Muscle of leg (tissue), 3 donors: ENCODE measurements at regions not wholly inside any gene's neighbourhood (a gene's known extent, or its start where the extent isn't known, plus 50 kb on each side); places are given as distances from the start of the nearest gene placed in this dataset.

Experiments used
- DNase-seq: peaks from one replicate; pipeline ENCODE4 v3.0.0; 2013
- H3K27ac ChIP-seq: one replicate; pipeline ENCODE4 v1.5.1; 2013; ENCODE audit warnings: mild to moderate bottlenecking, low read length, control low read depth
- H3K27me3 ChIP-seq: one replicate; pipeline ENCODE4 v1.6.1; 2013; ENCODE audit warnings: low read length; ENCODE audit not compliant: control insufficient read depth, insufficient read depth
- H3K36me3 ChIP-seq: one replicate; pipeline ENCODE4 v1.6.1; 2013; ENCODE audit warnings: low read length; ENCODE audit not compliant: control insufficient read depth, insufficient read depth
- H3K4me1 ChIP-seq: one replicate; pipeline ENCODE4 v1.6.1; 2013; ENCODE audit warnings: low read length; ENCODE audit not compliant: control insufficient read depth, insufficient read depth
- H3K4me3 ChIP-seq: one replicate; pipeline ENCODE4 v1.5.1; 2013; ENCODE audit warnings: low read length, control low read depth
- H3K9me3 ChIP-seq: replicated peaks from 2 replicates; pipeline ENCODE4 v1.6.1; 2013; ENCODE audit warnings: low read depth, low read length; ENCODE audit not compliant: control insufficient read depth
- WGBS: methylation state at CpG from one replicate; pipeline ENCODE4 v1.1.5; 2013; ENCODE audit warnings: missing lambda C conversion rate; ENCODE audit not compliant: insufficient coverage; 5-methylcytosine and 5-hydroxymethylcytosine counted together

DNA sequence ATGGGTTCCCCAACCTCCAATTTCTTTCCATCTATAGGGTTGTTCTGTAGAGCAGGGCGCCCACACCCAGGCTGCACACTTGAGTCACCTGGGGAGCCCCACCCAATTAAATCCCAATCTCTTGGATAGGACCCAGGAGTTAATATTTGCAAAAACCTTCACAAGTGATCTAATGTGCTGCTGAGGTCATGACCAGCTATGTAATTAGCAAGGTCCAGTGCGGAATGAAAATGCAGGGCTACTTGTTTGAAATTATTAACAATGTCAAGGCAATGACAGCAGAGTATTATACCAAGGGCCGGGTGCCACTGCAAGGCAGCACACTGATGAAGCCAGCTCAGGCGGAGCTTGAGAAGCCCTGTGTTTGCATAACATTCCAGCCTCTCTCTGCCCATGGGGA, 302.7 kb downstream of the MAF start:
- H3K27me3 ChIP-seq: peaks cover 2% of the 10 kb centered on the region
- H3K27ac ChIP-seq: no peak overlapping the region
- no peaks in the 10 kb centered on the region for H3K36me3 ChIP-seq
- no peaks in the 10 kb centered on the region for H3K9me3 ChIP-seq
- no peak for DNase-seq
- WGBS: 83% methylated on average over 1 of the region's 4 CpGs
- no peaks in the 10 kb centered on the region for H3K4me1 ChIP-seq
- H3K4me3 ChIP-seq: no peak overlapping the region

DNA sequence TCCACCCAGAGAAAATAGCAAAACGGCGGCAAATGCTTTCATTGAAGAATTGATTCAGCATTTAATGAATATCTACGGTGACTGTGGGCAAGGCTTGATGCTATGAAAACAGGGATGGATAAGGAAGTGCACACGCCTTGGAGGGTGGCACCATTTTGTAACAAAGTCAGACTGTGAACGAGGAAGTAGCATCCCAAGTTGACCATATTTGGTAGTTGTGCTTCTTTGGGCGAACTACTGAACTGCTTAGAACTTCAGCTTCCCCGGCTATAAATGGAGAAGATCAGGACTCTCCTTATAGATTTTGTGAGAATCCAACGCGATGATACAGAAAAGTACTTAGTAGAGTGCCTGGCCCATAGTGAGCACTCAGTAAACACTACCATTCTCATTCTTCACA, 303.2 kb downstream of the MAF start:
- no peak overlapping the region for H3K27ac ChIP-seq
- no peaks in the 10 kb centered on the region for H3K4me1 ChIP-seq
- peaks cover 2% of the 10 kb centered on the region for H3K27me3 ChIP-seq
- DNase-seq: no peak
- WGBS: 89% methylated on average over 5 of the region's 9 CpGs
- H3K9me3 ChIP-seq: no peaks in the 10 kb centered on the region
- no peaks in the 10 kb centered on the region for H3K36me3 ChIP-seq
- no peak overlapping the region for H3K4me3 ChIP-seq

DNA sequence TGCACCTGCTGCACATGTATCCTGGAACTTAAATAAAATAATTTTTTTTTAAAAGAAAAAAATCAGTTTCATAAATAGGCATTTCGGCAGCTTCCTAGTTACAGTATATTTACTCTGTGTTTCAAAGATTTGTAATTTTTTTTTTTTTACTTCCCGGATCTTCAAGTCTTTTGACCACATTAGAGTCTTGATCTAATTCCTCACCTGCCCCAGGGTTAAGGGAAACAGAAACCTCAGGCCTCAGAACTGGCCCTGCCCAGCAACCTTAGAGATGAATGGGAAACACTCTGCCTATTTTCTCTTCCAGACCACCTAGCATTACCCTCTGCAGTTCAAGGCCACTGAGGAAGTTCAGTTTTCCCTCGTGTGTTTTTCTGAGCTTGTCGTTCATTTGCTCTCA, 304.0 kb downstream of the MAF start:
- no peak overlapping the region for H3K4me3 ChIP-seq
- DNase-seq: no peak
- H3K9me3 ChIP-seq: no peaks in the 10 kb centered on the region
- no peak overlapping the region for H3K27ac ChIP-seq
- no peaks in the 10 kb centered on the region for H3K36me3 ChIP-seq
- peaks cover 2% of the 10 kb centered on the region for H3K27me3 ChIP-seq
- WGBS: 71% methylated on average over 2 of the region's 4 CpGs
- no peaks in the 10 kb centered on the region for H3K4me1 ChIP-seq

DNA sequence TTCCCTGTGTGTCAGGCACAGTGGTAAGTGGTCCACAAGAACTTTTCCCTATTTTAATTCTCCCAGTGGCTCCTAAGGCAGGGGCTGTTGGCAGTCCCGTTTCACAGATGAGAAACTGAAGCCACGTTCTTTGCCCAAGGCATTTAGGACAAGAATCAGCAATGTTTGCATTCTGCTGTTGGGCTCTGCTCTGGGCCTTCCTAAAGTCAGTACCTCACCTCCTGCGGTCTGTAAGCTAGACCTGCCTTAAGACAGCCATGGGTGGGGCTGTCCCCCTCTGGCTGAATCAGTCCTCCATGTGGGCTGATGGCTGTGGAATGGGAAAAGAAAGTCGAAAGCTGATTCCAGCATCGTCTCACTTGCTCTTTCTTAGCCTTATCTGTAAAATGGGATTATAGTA, 304.8 kb downstream of the MAF start:
- no peak overlapping the region for H3K4me3 ChIP-seq
- H3K36me3 ChIP-seq: no peaks in the 10 kb centered on the region
- H3K27ac ChIP-seq: no peak overlapping the region
- H3K9me3 ChIP-seq: no peaks in the 10 kb centered on the region
- DNase-seq: no peak
- no peaks in the 10 kb centered on the region for H3K4me1 ChIP-seq
- 80% methylated on average over 3 of the region's 5 CpGs for WGBS
- H3K27me3 ChIP-seq: peaks cover 2% of the 10 kb centered on the region

DNA sequence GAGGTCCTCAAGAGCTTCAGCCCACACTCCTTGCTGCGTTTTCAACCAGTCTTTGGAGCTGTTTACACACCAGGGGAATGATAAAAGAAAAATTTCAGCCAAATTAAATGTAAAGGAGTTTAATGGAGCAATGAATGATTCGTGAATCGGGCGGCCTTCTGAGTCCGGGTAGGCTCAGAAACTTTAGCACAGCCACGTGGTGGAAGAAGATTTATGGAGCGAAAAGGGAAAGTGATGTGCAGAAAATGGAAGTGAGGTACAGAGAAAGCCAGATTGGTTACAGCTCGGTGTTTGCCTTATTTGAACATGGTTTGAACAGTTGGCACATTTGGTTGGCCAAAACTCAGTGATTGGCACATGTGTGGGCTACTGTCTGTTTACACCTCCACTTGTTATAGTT, 305.4 kb downstream of the MAF start:
- Histone ChIP-seq H3K4me1 (no peaks in the 10 kb centered on the region), H3K27ac (no peak overlapping the region), H3K27me3 (peaks cover 2% of the 10 kb centered on the region), H3K4me3 (no peak overlapping the region), H3K9me3 (no peaks in the 10 kb centered on the region), H3K36me3 (no peaks in the 10 kb centered on the region)
- DNase-seq: no peak
- 69% methylated on average over 7 of the region's 8 CpGs for WGBS

DNA sequence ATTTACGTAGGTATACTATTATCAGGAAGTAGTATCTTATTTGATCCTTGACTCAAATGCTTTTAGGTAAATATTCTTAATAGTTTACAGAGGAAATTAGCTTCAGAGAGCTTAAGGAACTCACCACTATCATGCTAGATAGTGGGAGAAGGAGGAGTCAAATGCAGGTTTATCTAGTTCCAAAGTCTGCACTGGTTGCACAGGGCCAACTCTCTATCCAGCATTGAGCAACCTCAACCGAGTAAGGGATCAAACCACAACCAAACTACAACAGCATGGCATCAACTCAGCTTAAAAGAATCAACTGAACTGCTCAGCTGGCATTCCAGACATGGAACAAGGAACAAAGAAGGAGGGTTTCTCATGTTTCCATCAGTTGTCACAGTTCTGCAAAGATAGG, 306.0 kb downstream of the MAF start:
- Histone ChIP-seq H3K4me3 (no peak overlapping the region), H3K27me3 (peaks cover 2% of the 10 kb centered on the region), H3K27ac (no peak overlapping the region), H3K36me3 (no peaks in the 10 kb centered on the region), H3K4me1 (no peaks in the 10 kb centered on the region), H3K9me3 (no peaks in the 10 kb centered on the region)
- no peak for DNase-seq
- no CpG with 5 or more reads among the region's 2 CpGs for WGBS

DNA sequence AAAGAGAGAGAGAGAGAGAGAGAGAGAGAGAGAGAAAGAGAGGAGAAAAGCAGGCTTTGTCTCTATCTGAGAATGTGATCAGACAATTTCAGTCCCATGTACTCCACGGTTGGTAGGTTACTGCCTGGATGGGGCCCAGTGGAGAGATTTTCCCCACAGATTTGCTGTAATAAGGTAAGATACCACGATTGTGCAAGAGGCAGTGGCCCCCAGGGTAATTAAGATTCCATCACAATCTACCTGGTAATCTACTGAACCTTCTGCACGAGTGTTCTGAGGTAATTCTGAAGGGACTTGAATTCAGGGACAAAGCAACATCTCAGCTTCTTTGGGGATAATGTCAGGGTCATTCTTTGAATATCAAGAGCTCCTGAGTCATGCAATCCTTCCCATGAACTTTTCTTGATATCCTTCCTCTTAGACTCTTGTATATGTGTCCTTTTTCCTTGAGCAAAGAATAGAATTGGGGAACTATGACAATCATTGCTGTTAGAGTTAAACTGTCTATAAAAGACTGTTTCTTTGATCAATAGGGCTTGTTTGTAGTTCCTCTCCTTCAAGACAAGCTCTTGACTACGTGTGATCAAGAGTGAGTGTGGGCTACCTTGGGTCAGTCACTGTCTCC, 306.6 kb downstream of the MAF start:
- no peak for DNase-seq
- no peaks in the 10 kb centered on the region for H3K36me3 ChIP-seq
- no peaks in the 10 kb centered on the region for H3K9me3 ChIP-seq
- H3K4me3 ChIP-seq: no peak overlapping the region
- no peaks in the 10 kb centered on the region for H3K4me1 ChIP-seq
- no peak overlapping the region for H3K27ac ChIP-seq
- WGBS: 83% methylated on average over 1 of the region's 4 CpGs
- H3K27me3 ChIP-seq: peaks cover 2% of the 10 kb centered on the region

DNA sequence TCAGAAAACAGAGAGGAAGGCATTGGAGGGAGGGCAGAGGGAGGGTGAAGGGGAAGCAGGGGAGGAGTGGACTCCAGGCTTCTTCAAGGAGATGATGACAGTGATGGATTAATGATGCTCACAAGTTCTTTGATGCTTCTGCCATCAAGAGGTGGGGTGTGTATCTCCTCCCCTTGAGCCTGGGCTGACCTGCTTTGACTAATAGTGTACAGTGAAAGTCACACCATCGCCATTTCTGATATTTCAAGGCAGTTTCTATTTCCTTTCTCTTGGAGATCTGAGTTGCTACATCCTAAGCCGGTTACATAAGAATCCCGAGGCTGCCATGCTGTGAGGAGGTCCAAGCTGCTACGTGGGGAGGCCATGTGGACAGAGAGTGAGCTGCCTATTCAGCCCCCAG, 312.5 kb downstream of the MAF start:
- no peak for DNase-seq
- Histone ChIP-seq H3K27ac (no peak overlapping the region), H3K4me3 (no peak overlapping the region), H3K9me3 (no peaks in the 10 kb centered on the region), H3K36me3 (no peaks in the 10 kb centered on the region), H3K27me3 (no peaks in the 10 kb centered on the region), H3K4me1 (peaks cover 23% of the 10 kb centered on the region)
- 100% methylated on average over 1 of the region's 4 CpGs for WGBS

DNA sequence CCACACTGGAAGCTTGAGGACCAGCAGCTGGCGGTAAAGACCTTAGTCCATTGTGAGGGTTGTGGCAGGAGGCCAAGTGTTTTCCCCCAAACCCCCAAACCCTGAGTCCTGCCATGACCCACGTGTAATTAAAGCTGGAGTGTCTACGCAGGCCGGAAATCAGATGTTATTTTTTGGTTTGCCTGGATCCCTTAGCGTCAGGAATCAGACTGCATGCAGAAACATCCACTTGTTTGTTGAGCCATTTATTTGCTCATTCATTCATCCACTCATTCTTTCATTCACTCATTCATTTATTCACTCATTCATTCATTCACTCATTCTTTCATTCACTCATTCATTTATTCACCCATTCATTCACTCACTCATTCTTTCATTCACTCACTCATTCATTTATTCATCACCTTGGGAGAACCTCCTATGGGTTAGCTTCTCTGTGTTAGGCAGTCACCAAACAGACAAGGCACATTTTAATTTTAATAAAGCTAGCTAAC, 313.1 kb downstream of the MAF start:
- no peaks in the 10 kb centered on the region for H3K9me3 ChIP-seq
- H3K27me3 ChIP-seq: no peaks in the 10 kb centered on the region
- DNase-seq: no peak
- WGBS: 14% methylated on average over 5 of the region's 5 CpGs
- peak overlapping the region; percentile 3 for H3K4me3 ChIP-seq
- H3K4me1 ChIP-seq: peaks cover 23% of the 10 kb centered on the region
- peak overlapping the region; percentile 57 for H3K27ac ChIP-seq
- H3K36me3 ChIP-seq: no peaks in the 10 kb centered on the region

DNA sequence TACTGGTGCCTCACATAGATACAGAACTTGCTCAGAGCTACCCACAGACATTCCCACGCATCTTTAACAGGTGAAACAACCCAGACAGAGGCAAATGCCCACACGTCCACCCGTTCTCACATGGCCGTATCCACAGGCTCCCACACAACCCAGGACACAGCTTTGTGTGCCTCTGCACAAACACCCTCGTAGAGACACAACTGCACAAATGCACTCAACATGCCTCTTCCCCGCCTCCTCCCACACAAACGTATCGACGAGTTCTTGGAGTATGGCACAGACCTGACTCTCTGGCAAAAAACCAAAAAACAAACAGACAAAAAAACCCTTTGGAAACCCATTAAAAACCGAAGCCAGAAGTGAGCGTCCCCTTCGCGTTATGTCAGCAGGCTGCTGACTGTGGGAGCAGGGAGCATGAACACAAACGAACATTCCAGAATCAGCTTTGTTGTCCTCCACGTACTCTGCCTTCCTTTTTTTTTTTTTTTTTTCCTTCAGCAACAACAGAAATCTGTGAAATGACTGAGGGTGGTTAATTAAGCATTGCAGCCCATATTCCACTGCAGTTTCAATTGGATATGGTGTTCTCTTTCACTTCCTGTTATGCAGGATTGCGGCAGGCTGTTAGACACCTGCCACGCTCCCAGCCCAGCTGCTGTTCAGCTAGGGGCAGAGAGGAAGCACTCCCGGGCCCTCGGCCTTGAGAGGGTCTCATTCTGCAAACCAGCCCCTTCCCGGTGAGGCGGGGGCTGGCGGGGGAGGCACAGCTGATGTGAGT, 313.7 kb downstream of the MAF start:
- DNase-seq: peak; percentile 90
- no peaks in the 10 kb centered on the region for H3K27me3 ChIP-seq
- no peaks in the 10 kb centered on the region for H3K9me3 ChIP-seq
- H3K4me3 ChIP-seq: peak overlapping the region; percentile 3
- 25% methylated on average over 14 of the region's 22 CpGs for WGBS
- H3K4me1 ChIP-seq: peaks cover 23% of the 10 kb centered on the region
- H3K27ac ChIP-seq: peak overlapping the region; percentile 57
- H3K36me3 ChIP-seq: no peaks in the 10 kb centered on the region
